Embryonic facial prominence (tissue), 1 donor: ENCODE measurements at regions not wholly inside any gene's neighbourhood (a gene's known extent, or its start where the extent isn't known, plus 50 kb on each side); places are given as distances from the start of the nearest gene placed in this dataset.

Experiments
- DNase-seq: peaks from one replicate; pipeline ENCODE4 v3.0.0-alpha.2; 2016; ENCODE audit errors: extremely low spot score

DNA sequence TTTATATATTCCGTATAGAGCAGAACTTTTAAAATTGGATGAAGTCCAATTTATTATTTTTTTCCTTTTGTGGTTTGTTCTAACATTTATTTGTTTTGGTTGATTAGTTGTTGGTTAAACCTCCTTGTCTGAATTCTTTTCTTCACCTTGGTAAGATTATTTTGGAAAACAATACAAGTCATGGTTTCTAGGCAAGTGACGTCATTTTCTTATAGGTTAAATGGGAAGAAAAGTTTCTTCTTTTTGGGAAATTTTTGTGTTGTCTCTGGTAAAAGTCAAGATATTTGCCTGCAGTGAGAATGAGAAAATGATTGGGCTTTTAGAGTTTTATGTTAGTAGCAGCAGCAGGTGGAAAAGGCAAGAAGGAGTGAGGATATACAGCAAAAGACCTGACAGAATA is 197.9 kb downstream of the OTOR start:
- DNase-seq, result no peak

DNA sequence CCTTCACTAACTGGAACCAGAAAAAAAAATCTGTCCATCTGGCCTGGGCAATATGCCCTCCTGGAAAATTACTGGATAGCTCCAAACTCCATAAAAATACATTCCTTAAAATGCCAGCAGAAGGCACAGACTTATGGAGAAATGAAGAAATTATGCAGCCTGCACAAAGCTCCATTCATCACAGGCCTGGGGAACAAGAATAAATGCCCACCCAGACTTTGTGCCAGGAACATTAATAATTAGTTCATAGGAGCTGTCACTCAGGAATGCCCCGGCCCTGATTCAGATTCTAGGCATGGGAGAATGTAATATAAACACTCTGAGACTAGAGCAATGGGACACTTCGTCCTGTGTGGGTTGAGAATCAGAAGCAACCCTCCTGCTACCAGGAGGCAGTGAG is 199.3 kb downstream of the OTOR start:
- DNase-seq, result no peak

DNA sequence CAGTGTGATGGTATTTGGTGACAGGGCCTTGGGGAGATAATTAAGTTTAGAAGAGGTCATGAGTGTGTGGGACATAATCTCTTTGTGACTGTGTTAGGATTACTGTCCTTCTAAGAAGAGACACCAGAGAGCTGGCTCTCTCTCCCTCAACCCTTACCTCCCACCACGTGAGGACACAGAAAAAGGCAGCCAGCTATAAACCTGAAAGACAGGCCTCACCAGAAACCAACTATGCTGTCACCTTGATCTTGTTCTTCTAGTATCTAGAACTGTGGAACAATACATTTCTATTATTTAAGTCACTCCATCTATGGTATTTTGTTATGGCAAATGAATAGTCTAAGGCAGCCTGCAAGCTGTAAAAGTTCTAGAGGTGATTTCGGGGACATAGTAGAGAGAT is 203.7 kb downstream of the OTOR start:
- DNase-seq, result no peak

DNA sequence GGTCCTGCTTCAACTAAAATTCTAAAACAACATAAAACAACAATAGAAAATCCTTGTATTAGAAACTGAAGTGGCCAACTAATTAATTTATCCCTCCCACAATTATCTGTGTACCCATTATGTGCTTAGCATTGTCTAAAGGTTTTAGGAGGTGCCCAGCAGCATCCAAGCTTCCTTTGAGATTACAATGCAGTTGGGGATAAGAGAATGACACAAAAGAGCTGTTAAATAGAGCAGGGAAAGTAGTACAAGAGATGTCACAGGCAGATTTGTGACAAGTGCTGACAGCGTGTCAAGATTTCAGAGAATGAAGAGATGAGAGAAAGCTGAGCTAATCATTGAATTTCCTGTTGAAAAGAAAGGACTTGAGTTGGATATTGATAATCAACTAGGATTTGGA is 204.8 kb downstream of the OTOR start:
- no peak for DNase-seq

DNA sequence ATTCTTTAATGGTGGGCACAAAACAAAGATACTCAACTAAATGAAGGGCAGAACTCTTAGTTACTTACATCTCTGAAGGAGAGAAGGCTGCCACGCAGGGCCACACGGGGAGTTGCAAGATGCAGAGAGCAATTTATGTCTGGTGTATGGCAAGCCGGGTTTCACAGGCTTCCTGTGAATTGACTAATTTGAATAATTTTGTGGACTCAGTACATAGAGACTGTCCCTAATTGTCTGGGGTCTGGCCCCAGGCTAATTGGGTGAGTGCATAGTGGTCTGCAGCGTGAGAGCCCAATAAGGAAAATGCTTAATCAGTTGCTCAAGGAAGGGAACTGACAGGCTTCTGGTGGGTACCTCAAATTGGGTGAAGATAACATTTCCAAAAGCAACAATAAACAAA is 205.7 kb downstream of the OTOR start:
- no peak for DNase-seq

DNA sequence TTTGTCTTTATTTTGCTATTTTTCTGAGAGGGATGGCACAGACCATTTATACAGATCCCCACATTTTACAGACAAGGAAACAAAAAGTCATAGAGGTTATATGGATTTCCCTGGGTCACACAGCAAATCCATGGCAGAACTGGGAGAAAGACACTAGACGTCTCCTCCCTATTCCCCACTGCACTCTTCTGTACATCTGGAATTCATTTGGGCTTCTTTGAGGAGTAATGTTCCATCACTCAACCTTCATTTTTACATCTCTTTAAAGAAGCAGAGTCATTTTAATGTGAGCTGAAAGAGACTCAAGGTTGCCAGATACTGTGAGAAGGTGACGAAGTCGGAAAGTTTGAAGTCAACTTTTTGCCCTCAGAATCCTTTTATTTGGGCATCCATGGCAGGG is 207.3 kb downstream of the OTOR start:
- peak; percentile 14 for DNase-seq

DNA sequence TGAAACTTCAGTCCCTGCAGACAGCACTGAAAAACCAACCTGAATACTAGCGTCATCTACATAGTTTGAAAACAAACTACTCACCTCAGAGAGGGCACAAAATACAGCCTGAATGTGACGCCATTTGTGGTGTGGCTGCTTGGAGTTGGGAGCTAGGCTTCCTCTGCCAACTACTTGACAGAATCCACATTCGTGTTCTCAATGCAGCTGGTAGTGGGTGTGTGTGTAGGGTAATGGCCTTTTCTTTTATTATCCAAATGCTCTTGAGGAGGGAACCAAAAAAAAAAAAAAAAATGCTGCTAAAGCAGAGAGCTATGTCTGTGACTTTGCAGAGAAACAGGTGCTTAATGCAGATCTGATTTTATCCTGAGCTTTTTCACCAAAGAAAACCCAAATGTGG is 207.8 kb downstream of the OTOR start:
- DNase-seq, result no peak

DNA sequence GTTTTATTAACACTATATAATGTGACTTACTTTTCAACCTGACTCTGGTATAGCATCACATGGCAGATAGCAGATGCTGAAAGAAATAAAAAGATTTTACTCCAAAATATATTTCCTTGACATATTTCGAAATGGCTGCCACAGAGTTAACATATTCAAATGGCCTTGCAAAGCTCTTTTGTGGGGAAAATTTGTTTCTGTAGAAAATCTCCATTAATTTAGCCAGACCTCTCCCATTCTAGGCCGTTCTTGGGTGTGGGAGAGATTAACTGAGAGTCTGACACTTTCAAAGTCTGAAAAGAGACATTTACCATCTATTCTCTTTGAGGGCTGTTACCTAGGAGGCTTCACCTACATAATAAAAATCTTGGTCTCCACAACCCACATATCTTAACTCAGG is 217.2 kb downstream of the OTOR start:
- no peak for DNase-seq

DNA sequence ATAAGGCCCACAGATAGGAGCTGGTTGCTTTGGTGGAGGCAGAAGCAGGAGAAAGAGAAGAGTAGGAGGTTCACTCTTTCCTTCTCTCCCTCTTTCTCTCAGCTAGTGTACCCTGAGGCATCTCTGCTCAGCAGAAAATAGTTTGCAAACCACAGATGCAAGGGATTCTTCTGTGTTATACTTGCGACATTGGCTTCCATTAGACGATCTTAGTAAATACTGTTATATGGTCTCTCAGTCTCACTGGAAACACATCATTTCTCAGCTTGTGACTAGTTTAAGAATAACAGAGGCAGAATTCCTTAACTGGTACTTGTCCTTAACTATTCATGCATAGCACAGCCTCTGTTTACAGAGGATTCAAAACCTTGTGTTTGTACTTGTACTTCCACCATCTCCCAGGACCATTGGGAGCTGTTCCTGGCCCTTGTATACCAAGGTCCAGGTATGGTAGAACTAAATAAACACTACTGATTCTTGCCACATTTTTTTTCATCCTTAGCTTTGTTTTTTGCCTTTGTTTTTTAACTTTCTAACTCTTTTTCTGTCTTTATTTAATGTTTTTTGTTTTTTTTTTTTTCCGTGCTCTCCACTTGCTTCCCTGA is 218.2 kb downstream of the OTOR start:
- DNase-seq, result no peak

DNA sequence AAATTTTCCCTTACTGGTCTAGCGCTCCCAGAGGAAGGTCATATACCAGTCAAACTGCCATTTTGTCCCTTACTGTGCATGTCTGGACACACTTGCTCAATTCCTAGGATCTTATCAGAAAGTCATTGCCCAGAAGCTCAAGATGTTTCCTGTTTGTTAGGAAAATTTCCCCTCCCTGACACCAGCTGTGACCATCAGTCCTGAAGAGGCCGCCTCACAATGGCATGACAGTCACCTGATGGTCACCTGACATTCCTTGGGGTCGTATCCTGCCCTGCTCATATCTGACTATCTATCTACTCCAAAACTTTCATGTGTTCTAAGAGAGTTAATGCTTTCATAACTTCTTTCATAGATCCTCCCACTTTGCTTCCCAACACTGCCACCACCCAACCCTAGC is 219.9 kb downstream of the OTOR start:
- no peak for DNase-seq

DNA sequence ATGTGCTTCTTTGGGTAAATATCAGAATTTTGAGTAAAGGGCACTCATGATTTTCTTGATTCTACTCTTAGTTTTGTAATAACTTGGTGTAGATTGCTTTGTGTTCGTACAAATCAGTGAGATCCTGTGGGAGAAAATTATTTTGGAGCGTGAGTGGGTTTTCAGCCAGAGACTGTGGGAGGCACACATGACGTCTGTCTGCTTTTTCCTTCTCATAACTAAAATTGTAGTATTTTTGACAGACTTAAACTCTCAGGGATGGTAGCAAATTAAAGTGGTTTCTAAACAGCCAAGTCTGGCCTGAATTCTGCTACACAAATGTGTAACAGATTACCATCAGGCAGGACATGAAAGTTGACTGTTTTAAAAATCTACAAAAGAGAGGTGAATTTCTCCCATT is 222.6 kb downstream of the OTOR start:
- peak; percentile 27 for DNase-seq

DNA sequence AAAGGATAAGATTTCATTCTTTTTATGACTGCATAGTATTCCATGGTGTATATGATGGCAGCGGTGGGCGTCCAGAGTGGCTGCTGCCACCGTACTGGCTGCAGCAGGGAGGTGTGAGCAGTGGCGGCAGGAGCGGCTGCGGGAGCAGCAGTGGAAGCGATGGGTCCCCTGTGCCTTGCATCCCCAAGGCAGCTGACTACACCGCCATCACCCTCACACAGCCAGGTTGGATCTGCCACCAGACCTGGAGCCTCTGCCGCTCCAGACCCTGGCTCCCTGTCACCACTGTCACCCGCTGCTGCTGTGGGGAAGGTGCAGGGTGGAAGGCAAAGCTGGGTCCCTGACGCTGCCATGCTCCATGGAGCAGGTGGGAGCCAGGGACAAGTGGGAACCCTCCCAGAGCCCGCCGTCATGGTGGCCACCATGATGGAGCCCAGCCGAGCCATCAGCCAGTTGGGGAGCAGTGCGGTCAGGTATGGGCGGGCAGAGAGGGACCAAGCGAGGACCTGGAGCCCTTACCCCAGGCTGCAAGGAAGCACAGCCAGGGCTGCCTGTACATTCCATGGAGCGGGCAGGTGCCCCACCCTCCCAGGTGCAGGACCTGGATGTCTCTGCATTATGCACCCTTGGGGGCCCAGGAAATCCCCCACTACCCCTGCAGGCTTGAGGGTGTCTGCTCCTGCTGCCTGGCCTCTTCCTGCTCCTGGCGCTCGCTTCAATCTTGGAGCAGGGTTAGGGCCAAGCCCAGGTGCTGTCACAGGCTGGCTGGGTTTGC is 226.1 kb downstream of the OTOR start:
- no peak for DNase-seq

DNA sequence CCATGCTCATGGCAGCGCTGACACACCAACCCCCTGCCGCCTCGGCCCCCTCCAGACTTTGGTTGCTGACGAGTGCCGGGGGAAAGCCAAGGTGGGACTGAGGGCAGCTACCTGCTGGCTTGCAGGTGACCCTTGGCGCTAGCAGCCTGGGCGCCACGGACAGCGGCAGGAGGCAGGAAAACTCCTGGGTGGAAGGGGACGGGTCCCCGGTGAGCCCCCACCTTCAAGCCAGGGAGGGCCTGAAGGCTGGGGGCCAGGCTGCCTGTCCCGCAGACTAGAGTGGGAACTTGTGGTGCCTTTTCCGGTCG is 226.7 kb downstream of the OTOR start:
- DNase-seq, result no peak

DNA sequence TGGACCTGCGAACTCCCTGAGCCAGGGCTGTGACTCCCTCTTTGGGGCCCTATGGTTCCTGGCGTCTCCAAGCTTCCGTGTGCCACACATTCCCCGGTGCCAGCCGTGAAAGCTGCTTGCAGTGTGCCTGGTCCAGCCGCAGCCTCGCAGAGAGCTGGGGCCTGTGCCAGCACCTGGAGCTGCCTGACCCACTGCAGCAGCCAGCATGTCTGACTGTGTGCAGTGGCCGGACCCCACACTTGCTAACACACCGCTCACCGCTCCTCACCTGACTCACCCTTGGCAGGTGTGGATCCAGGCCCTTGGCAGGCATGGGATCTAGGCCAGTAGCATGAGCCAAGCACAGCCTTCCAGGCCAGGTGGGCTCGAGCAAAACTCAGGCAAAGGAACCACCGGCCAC is 227.5 kb downstream of the OTOR start:
- no peak for DNase-seq

DNA sequence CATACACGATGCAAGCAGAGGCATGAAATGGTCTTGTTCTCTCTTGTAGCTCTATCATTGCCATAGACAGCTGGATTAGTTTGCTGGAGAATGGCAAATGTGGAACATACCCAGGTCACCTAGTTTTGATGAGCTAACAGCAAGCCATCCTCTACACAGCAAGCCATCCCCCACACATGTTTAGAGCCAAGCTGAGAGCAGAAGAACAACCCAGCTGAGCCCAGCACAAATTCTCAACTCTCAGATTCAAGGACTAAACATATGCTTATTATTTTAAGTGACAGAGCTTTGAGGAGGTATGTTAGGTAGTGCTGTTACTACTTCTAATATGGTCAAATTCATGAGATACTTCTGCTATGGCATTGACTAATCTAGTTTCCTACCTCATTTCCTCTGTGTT is 230.3 kb downstream of the OTOR start:
- DNase-seq, result no peak

DNA sequence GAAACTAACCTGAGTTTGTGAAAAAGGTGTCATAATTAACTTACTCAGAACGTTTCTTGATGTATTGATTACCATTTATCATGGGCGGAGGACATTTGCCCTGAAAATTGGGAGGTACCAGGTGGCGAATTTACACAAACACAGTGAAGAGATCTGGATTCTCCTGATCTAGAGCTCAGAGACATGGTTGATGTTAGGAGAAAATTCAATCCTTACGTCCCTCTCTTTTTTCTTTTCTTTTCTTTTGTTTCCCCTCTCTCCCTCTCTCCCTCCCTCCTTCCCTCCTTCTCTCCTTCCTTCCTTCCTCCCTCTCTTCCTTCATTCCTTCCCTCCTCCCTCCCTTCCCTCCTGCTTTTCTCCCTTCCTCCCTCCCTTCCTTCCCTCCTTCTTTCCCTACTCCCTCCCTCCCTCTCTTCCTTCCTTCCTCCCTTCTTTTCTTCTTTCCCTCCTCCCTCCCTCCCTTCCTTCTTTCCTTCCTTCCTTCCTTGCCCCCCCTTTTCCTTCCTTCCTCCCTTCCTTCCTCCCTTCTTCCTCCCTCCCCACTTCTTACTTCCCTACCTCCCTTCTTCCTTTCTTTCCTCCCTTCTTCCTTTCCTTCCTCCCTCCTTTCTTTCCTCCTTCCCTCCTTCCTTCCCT is 234.1 kb downstream of the OTOR start:
- no peak for DNase-seq

DNA sequence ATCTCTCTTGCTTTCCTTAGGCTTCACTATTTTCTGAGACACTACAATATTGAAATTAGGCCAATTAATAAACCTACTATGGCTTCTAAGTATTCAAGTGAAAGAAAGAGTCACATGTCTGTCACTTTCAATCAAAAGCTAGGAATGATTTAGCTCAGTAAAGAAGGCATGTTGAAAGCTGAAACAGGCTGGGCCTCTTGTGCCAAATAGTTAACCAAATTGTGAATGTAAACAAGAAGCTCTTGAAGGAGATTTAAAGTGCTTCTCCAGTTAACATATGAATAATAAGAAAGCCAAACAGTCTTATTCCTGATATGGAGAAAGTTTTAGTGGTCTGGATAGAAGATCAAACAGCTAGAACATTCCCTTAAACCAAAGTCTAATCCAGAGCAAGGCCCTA is 236.3 kb downstream of the OTOR start:
- no peak for DNase-seq

DNA sequence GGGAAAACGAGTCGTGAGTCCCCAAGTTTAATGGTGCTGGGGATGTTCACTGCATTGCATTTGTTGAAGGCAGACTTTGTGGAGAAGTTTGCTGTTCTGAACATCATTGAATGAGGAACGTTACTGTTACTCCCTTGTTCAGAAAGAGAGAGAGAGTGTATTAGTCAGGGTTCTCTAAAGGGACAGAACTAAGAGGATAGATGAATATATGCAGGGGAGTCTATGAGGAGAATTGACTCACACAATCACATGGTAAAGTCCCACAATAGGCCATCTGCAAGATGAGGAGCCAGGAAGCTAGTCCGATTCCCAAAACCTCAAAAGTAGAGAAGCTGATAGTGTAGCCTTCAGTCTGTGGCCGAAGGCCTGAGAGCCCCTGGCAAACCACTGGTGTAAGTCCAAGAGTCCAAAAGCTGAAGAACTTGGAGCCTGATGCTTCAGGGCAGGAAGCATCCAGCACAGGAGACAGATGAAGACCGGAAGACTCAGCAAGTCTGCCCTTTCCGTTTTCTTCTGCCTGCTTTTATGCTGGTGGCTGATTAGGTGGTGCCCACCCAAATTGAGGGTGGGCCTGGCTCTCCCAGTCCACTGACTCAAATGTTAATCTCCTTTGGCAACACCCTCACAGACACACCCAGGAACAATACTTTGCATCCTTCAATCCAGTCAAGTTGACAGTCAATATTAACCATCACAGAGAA is 223.5 kb upstream of the PCSK2 start:
- no peak for DNase-seq

DNA sequence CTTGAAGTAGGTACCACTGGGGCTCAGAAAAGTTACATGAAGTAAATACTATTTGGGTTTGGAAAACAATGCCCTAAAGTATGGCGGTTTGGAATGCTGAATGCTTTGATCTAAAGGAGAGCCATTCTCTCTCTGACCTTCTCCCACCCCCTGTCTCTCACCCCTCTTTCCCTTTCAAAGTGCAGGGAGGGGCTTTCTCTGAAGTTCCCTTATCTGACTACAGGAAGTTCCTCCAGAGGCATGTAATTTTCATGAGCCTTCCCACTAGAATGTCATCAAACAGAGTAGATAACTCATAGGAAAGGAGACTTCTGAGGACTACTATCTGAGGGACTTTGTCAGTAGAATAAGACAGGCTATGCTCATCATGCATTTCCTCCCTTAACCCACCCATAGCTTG is 216.7 kb upstream of the PCSK2 start:
- no peak for DNase-seq

DNA sequence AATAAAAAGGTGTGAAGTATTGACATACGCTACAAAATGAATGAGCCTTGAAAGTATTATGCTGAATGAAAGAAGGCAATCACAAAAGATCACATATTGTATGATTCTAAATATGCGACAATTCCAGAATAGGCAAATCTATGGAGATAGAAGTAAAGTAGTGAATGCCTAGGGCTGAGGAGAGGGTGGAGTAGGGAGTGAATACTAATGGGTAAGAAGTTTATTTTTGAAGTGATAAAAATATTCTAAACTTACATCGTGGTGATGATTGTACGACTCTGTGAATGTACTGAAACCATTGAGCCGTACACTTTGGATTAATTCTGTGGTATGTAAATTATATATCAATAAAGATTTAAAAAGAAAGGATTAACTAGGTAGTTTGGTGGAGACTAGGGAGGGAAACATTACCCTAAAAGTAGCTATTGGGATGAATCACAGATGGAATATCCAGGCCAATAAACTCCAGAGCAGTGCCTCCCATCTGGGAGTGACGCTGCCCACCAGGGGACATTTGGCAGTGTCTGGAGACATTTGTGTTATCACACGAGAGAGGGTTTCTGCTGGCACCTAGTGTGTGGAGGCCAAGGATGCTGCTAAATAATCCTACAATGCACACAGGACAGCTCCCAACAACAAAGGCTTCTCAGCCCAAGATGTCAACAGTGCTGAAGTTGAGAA is 214.2 kb upstream of the PCSK2 start:
- no peak for DNase-seq

DNA sequence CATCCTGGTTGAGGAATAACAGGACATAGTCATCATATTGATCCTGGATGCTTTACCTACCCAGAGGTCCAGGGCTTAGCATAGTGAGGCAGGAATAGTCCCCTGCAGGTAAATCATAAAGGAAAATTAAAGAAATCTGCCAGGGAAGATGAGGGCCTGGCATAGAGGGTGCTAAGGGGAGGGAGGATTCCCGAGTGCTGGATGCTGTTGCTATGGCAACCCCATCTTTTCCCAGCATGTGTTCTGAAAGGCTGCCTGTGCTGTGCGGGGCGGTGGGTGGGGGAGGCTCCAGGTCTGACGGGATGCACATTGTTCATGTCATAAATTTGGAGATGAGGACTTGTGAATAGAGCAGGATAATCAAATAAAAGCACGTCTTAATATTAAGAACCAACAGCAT is 212.6 kb upstream of the PCSK2 start:
- no peak for DNase-seq

DNA sequence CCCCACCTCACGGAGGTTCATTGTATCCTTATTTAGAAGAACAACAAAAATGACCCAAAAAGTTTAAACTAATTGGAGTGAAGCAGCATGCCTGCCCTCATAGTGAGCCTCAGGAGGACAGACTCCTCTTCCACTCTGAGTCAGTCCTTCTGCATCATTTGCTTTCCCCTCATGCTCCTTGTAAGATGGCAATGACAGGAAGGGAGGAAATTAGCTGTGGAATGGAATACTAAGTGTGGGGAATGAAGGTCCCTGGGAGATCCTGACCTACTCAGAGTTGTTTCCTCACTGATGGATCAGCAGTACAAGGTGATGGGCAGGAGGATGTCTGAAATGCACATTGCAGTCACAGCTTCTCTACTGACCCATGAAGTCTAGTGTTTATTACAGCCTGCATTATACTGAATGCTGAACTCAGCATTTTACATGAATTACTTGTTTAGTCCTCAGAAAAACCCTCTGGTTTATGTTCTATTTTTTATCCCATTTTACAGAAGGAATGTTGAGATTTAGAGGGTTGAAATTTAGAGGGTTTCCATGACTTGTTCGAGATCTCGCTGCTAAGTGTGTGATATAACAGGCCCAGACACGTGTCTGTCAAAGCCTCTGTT is 212.0 kb upstream of the PCSK2 start:
- no peak for DNase-seq
